Immature natural killer cell (primary cell): ENCODE measurements at regions not wholly inside any gene's neighbourhood (a gene's known extent, or its start where the extent isn't known, plus 50 kb on each side); places are given as distances from the start of the nearest gene placed in this dataset.

Experiments
- DNase-seq, 3 donors: peaks; one replicate each; pipeline ENCODE4 v3.0.0; 2022; ENCODE audit warnings: mixed read lengths in 1 of 3
- H3K27ac Mint-ChIP-seq, 6 donors: one replicate each; pipeline ENCODE4 v1.8.0; 2020; ENCODE audit warnings: mixed read lengths in 6 of 6, mild to moderate bottlenecking in 5 of 6, inconsistent platforms in 4 of 6, moderate library complexity in 3 of 6
- H3K27me3 Mint-ChIP-seq, 3 donors: one replicate each; pipeline ENCODE4 v1.8.0; 2020 to 2021; ENCODE audit warnings: low read depth in 3 of 3, mild to moderate bottlenecking in 3 of 3, mixed read lengths in 3 of 3, moderate library complexity in 3 of 3, inconsistent platforms in 1 of 3
- H3K36me3 Mint-ChIP-seq, 3 donors: one replicate each; pipeline ENCODE4 v1.8.0; 2020; ENCODE audit warnings: mixed read lengths in 3 of 3, inconsistent platforms in 2 of 3, mild to moderate bottlenecking in 2 of 3
- H3K4me1 Mint-ChIP-seq, 2 donors: one replicate each; pipeline ENCODE4 v1.8.0; 2020; ENCODE audit warnings: inconsistent platforms in 2 of 2, mild to moderate bottlenecking in 2 of 2, mixed read lengths in 2 of 2, moderate library complexity in 1 of 2
- H3K4me3 Mint-ChIP-seq, 5 donors: one replicate each; pipeline ENCODE4 v1.8.0; 2020; ENCODE audit warnings: mild to moderate bottlenecking in 5 of 5, mixed read lengths in 5 of 5, inconsistent platforms in 3 of 5, moderate library complexity in 3 of 5
- H3K9me3 Mint-ChIP-seq, 6 donors: one replicate each; pipeline ENCODE4 v1.8.0; 2020; ENCODE audit warnings: mild to moderate bottlenecking in 6 of 6, mixed read lengths in 6 of 6, inconsistent platforms in 4 of 6, moderate library complexity in 3 of 6

DNA sequence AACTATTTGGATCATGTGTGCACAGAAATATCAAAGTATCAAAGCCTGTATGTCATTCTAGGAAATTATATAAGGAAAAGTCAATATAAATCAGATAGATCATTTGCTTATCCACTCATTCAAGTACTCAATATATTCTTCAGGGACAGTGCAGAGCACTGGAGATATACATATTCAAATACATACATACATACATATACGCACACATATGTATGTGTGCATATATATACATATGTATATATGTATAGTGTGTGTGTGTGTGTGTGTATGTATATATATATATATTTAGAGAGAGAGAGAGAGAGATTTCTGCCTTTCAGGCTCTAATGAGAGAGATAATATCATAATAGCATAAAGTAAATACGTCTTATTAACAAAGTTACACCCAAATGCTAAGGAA, 169.2 kb downstream of the PMP22 start:
- no peak for DNase-seq
- H3K4me3 Mint-ChIP-seq: no peak overlapping the region
- H3K9me3 Mint-ChIP-seq: peaks cover 0 to 6% (median 0%) of the 10 kb centered on the region in 6 donors
- H3K27me3 Mint-ChIP-seq: peaks cover 5 to 8% (median 6%) of the 10 kb centered on the region in 3 donors
- H3K4me1 Mint-ChIP-seq: no peaks in the 10 kb centered on the region
- H3K36me3 Mint-ChIP-seq: no peaks in the 10 kb centered on the region
- H3K27ac Mint-ChIP-seq: no peak overlapping the region

DNA sequence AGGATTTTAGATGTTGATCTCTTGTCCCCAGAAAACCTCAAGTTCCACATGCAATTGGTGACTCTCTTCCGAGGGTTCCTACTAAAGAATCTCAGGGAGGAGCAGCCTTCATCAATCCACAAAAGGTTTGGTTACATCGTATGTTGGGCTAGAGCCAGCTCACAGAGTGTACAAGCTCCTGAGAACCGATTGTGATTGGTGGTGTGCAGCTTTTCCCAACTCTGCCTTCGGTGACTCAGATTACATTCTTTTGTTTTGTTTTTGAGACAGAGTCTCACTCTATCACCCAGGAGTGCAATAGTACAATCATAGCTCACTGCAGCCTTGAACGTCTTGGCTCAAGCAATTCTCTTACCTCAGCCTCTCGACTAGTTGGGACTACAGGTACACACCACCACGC, 172.4 kb downstream of the PMP22 start:
- no peak overlapping the region for H3K27ac Mint-ChIP-seq
- no peak overlapping the region for H3K4me3 Mint-ChIP-seq
- peaks cover 3 to 12% (median 7%) of the 10 kb centered on the region in 3 donors for H3K27me3 Mint-ChIP-seq
- no peaks in the 10 kb centered on the region for H3K4me1 Mint-ChIP-seq
- no peak for DNase-seq
- H3K9me3 Mint-ChIP-seq: peaks cover 0 to 4% (median 0%) of the 10 kb centered on the region in 6 donors
- no peaks in the 10 kb centered on the region for H3K36me3 Mint-ChIP-seq

DNA sequence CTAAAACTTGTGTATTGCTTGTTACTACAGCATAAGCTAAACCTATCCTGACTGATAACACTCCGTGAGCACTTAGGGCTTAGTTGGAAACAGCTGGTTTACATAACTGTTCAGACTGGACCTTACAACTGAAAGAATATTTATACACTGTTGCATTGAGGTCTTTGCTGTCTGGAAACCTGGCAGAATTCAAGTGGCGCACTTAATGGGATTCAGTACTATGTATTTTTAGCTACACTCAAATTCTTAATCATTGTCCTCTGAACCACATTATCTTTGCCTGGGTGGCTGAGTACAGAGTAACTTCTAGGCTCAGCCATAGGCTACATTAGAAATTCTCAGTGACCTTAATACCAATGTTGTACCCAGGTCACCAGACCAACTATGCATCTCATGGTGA, 172.9 kb downstream of the PMP22 start:
- Mint-ChIP-seq H3K4me1 (no peaks in the 10 kb centered on the region), H3K36me3 (no peaks in the 10 kb centered on the region), H3K27ac (no peak overlapping the region), H3K27me3 (peaks cover 3 to 13% (median 7%) of the 10 kb centered on the region in 3 donors), H3K4me3 (no peak overlapping the region), H3K9me3 (peaks cover 0 to 4% (median 0%) of the 10 kb centered on the region in 6 donors)
- no peak for DNase-seq

DNA sequence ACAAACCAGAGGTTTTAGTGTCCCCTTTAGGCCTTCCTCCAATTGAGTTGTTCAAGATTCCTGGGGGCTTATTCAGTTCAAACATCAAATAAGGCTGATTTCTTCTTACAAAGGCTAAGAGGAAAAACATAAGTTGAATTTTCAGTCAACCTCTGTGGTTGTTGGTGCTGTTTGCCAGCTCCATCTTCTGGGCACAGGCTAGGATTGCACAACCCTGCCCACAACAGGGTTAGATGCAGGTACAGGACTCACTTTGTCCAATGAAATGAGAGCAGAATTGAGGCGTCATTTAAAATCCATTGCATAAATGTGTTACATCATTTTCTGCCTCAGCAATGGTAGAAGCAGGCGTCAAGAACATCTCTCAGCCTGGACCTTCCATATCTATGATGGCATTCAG, 173.3 kb downstream of the PMP22 start:
- Mint-ChIP-seq H3K9me3 (peaks cover 0 to 4% (median 0%) of the 10 kb centered on the region in 6 donors), H3K36me3 (no peaks in the 10 kb centered on the region)

DNA sequence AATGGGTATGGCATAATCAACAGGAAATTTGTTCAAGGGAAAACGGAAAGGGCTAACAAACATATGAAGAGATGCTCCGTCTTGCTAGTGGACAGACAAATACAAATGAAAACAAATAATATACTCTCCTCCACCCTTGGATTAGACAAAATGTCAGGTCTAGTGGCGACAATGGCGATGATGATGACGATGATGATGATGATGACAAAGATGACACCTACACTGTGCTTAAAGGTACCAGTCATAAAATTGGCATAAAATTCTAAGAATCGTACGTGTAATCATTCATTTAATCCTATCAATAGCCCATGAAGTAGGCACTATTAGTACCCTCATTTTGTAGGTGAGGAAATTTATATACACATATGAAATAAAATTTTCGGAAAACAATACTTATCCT, 174.6 kb downstream of the PMP22 start:
- no peak for DNase-seq
- H3K27me3 Mint-ChIP-seq: peaks cover 3 to 13% (median 10%) of the 10 kb centered on the region in 3 donors
- H3K9me3 Mint-ChIP-seq: peaks cover 0 to 4% (median 0%) of the 10 kb centered on the region in 6 donors
- no peaks in the 10 kb centered on the region for H3K36me3 Mint-ChIP-seq
- no peak overlapping the region for H3K27ac Mint-ChIP-seq
- H3K4me3 Mint-ChIP-seq: no peak overlapping the region
- H3K4me1 Mint-ChIP-seq: no peaks in the 10 kb centered on the region

More for the DNA sequence above, 173.3 kb downstream of the PMP22 start:
- Mint-ChIP-seq H3K27me3 (peaks cover 3 to 13% (median 7%) of the 10 kb centered on the region in 3 donors), H3K4me3 (no peak overlapping the region), H3K4me1 (no peaks in the 10 kb centered on the region), H3K27ac (no peak overlapping the region)
- no peak for DNase-seq

DNA sequence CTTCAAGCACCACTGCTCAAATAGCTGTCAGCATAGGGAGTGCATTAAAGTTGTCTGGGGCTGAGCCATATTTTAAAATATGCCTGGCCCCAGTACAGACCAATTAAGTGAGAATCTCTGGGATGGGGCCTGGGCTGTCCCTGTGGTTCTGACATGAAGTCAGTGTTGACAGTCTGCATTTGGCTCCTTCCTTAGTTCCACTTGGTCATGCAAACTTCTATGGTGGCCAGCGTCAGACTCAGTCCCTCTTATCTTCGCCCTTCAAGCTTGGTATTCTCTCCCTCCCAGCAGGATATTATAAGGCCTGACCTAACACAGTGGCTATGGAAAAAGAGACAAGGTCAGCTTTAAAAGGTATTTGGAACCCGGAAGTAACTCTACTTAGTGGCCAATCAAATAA, 177.2 kb downstream of the PMP22 start:
- H3K4me1 Mint-ChIP-seq: no peaks in the 10 kb centered on the region
- DNase-seq: no peak
- no peaks in the 10 kb centered on the region for H3K36me3 Mint-ChIP-seq
- H3K27ac Mint-ChIP-seq: no peak overlapping the region
- no peak overlapping the region for H3K4me3 Mint-ChIP-seq
- H3K27me3 Mint-ChIP-seq: peaks cover 0 to 7% (median 3%) of the 10 kb centered on the region in 3 donors
- no peaks in the 10 kb centered on the region for H3K9me3 Mint-ChIP-seq

DNA sequence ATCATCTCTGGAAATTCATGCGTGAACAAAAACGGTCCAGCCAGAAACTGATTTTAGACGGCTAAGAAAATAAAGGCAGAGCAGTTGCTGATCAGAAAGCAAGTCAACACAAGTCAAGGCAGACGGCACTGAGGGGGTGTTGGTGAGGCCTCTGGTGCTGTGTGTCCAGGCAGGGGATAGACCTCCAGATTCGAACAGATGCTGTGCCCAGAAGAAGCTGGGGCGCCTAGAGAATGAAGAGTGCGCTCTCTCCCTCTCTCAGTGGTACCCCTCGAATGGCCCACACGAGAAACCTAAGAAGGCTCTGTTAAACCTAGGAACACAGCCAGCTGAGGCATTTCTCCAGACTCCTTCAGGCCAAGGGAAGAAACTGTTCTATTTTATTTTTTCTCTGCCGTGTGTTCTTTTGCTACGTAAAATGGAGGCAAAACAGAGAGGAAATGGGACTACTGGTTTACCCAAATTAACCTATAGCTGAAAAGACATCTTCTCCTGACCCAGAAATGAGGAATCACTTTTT, 178.3 kb downstream of the PMP22 start:
- Mint-ChIP-seq H3K4me1 (no peaks in the 10 kb centered on the region), H3K27me3 (peaks cover 0 to 10% (median 5%) of the 10 kb centered on the region in 3 donors), H3K36me3 (no peaks in the 10 kb centered on the region), H3K9me3 (peaks cover 0 to 2% (median 0%) of the 10 kb centered on the region in 6 donors), H3K27ac (no peak overlapping the region), H3K4me3 (no peak overlapping the region)
- no peak for DNase-seq

DNA sequence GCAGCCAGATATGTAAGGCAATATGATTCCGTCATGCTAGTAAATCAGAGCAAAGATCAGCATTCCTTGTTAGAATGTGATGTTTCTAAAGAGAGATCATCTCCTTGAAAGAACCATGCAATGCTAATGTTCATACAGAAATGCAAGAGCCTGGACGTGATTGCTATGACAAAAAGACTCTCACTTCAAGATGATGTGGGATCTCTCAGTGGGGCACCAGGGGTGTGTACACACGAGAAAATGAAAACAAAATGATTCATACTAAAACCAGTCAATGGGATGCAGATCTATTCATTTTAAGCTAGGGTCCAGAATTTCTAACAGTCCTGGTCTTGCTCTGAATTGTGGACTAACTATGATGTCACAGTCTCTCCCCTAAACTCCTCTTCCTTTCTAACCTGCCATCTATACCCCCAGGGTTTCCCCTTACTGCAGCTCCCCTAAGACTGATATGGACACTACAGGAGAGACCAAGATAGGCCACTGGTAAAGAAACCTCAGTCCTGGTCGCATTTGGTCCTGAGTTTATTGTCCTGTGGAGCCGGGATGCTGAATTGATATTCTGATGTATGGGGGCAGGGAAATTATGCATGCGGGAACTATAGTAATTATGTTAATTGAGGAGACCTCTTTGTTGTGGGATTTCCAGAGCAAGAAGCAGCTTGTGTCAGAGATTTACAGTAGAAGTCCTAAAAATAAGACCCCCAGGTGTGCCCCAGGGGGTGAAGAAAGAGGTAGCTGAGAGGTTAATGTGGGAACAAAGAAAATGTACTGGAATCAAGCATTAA, 179.0 kb downstream of the PMP22 start:
- Mint-ChIP-seq H3K9me3 (peaks cover 0 to 2% (median 0%) of the 10 kb centered on the region in 6 donors), H3K4me3 (no peak overlapping the region), H3K27ac (no peak overlapping the region), H3K4me1 (no peaks in the 10 kb centered on the region), H3K36me3 (no peaks in the 10 kb centered on the region), H3K27me3 (peaks cover 0 to 10% (median 5%) of the 10 kb centered on the region in 3 donors)
- DNase-seq: no peak

DNA sequence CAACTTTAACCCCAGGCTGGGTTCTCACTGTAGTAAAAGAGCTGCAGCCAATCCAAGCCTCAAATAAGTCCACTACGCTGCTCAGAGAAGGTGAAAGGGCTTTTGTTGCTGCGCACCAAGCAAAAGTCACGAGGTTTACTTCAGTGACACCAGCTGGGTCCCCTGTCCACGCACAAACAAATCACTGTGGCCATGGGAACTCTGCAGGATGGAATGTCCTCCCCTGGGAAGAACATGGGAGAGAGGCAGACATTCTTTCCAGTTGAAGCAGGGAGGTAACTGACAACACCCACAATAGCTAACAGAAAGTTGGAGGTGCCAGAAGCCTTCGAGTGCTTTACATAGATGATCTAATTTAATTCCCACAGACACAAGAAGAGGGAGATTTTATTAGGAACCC, 181.9 kb downstream of the PMP22 start:
- Mint-ChIP-seq H3K36me3 (no peaks in the 10 kb centered on the region), H3K4me3 (no peak overlapping the region), H3K4me1 (no peaks in the 10 kb centered on the region), H3K9me3 (peaks cover 0 to 2% (median 0%) of the 10 kb centered on the region in 6 donors), H3K27ac (no peak overlapping the region), H3K27me3 (peaks cover 0 to 11% (median 10%) of the 10 kb centered on the region in 3 donors)
- no peak for DNase-seq

DNA sequence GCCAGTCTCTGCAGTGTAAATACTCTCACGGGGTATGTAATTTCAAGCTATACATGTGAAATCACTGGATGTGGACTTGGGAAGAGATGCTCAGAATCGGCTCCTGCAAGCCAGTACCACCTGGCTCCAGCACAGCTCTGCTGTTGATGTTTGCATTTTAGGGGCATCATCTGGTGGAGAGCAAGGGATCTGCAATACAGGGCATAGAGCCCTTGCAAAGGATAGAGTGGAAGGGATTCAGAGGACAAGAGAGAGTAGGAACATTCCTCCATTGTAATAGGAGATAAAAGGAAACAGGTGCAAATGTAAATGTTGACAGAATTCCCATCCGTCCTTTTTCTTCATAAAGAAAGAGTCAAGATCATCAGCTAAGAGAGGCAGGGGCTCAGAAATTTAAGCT, 184.1 kb downstream of the PMP22 start:
- peaks cover 0 to 2% (median 0%) of the 10 kb centered on the region in 6 donors for H3K9me3 Mint-ChIP-seq
- H3K4me3 Mint-ChIP-seq: no peak overlapping the region

DNA sequence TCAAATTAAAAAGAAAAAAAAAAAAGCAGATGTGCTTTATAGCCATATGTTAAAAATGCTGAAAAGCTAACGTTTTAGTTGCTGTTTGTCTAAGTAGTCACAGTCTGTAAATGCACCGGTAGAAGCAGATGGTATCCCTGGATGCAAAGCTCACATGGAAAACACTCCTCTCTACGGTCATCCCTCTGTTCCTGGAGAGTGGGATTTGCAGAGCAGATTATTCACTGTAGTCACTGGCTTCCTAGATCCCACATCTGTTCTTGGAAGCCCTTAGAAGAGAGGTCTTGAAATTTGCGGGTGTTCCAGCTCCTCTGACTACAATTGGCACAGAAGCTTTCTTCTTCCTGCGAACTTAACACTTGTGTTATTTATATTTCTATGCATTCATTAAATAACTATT, 186.6 kb downstream of the PMP22 start:
- peaks cover 0 to 2% (median 0%) of the 10 kb centered on the region in 6 donors for H3K9me3 Mint-ChIP-seq

More for the DNA sequence above, 184.1 kb downstream of the PMP22 start:
- no peak for DNase-seq
- no peaks in the 10 kb centered on the region for H3K4me1 Mint-ChIP-seq
- H3K27me3 Mint-ChIP-seq: peaks cover 0 to 9% (median 4%) of the 10 kb centered on the region in 3 donors
- H3K27ac Mint-ChIP-seq: no peak overlapping the region
- no peaks in the 10 kb centered on the region for H3K36me3 Mint-ChIP-seq

DNA sequence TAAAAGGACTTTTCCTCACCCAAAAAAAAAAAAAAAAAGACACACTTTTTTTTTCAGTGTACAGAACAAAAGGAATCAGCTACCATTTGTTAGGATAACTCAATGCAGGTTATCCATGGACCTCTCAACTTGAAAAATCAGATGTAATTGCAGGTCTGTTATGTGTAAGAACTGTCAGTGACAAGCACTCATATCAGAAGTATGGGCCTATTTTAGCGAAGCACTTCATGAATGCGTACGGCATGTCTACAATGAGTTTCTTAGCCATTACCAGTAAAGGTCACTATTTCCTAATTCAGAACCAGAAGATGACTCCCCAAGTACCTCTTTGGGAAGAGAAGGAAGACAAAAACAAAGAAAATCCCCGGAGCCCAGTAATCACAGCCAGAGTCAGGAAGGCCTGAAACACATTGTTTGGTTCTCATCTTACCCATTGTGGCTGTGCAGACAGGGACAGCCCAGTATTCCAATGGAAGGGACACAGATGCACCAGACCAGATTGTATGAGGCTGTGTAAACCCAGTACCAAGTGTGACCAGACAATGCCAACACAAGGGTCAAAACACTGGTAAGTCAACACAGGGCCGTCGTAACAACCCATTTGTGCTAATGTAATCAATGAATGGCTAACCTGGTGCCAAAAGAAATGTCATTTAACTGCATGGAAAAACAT, 188.0 kb downstream of the PMP22 start:
- H3K4me3 Mint-ChIP-seq: no peak overlapping the region
- H3K27me3 Mint-ChIP-seq: peaks cover 0 to 7% (median 2%) of the 10 kb centered on the region in 3 donors
- H3K4me1 Mint-ChIP-seq: no peaks in the 10 kb centered on the region

More for the DNA sequence above, 186.6 kb downstream of the PMP22 start:
- no peak for DNase-seq
- H3K4me1 Mint-ChIP-seq: no peaks in the 10 kb centered on the region
- H3K27me3 Mint-ChIP-seq: peaks cover 0 to 9% (median 4%) of the 10 kb centered on the region in 3 donors
- no peaks in the 10 kb centered on the region for H3K36me3 Mint-ChIP-seq
- H3K27ac Mint-ChIP-seq: no peak overlapping the region
- no peak overlapping the region for H3K4me3 Mint-ChIP-seq

DNA sequence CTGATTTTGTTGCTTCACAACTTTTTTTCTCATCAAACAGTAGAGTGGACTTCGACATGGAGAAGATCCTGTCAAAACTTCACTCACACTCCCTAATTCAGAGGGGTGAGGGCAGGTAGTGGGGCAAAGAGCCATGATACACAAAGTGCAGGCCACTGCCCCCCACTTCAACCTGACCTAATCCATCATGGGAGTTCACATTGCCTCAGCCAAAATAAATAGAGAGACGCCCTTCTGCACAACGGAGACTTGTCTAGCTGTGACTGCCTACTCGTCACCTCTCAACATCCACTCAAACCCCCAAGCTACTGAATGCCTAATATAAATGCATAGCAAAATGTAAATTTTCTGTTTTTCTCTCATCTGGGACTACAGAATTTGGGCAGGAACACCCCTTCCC, 213.2 kb downstream of the PMP22 start:
- no peak for DNase-seq
- peaks cover 6 to 12% (median 7%) of the 10 kb centered on the region in 3 donors for H3K27me3 Mint-ChIP-seq
- no peaks in the 10 kb centered on the region for H3K36me3 Mint-ChIP-seq
- H3K27ac Mint-ChIP-seq: no peak overlapping the region
- no peaks in the 10 kb centered on the region for H3K4me1 Mint-ChIP-seq
- peaks cover 0 to 8% (median 0%) of the 10 kb centered on the region in 6 donors for H3K9me3 Mint-ChIP-seq
- no peak overlapping the region for H3K4me3 Mint-ChIP-seq

More for the DNA sequence above, 188.0 kb downstream of the PMP22 start:
- H3K36me3 Mint-ChIP-seq: no peaks in the 10 kb centered on the region
- no peak for DNase-seq
- no peak overlapping the region for H3K27ac Mint-ChIP-seq
- H3K9me3 Mint-ChIP-seq: peaks cover 0 to 1% (median 0%) of the 10 kb centered on the region in 6 donors

DNA sequence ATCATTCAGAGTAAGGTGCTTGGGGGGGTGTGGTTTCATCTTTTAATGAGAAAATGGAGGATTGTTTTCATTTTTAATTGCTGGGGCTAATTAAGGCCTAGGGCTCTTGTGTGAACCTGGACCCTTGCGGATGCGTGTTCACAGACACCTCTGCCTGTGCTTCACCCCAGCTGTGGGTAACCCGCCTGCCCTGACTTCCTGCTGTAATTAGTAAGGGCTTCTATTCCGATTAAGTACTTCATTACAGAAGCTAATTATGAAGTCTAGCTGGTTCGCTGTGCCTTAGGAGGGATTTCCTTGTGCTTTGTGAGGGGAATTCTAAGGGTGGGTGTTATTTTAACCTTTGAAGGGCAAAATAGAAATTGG, 215.3 kb downstream of the PMP22 start:
- Mint-ChIP-seq H3K27ac (no peak overlapping the region), H3K4me1 (no peaks in the 10 kb centered on the region), H3K9me3 (peaks cover 0 to 7% (median 0%) of the 10 kb centered on the region in 6 donors), H3K27me3 (peaks cover 5 to 12% (median 6%) of the 10 kb centered on the region in 3 donors), H3K4me3 (no peak overlapping the region), H3K36me3 (no peaks in the 10 kb centered on the region)
- no peak for DNase-seq
